ENCODE measurements at regions not wholly inside any gene's neighbourhood (a gene's known extent, or its start where the extent isn't known, plus 50 kb on each side); places are given as distances from the start of the nearest gene placed in this dataset.

DNA sequence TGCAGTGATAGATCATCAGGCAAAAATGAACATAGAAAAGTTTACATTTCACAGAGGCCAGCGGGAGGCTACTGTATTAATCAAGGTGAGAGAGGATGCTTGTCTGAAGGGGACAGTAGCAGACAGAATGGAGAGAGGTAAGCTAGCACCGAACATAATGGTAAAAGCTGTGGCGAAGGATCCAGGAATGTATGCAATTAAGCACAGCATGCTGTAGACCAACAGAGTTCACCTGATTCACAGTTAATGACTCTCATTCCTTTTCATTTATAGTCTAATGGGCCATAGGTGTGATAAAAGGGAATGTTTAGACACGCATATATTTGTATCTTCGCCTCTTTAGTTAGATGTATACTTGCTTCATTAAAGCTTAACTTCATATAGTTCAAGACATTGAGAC, 150.9 kb upstream of the MBL2 start (continued):
- TF ChIP-seq, protein P1, sequence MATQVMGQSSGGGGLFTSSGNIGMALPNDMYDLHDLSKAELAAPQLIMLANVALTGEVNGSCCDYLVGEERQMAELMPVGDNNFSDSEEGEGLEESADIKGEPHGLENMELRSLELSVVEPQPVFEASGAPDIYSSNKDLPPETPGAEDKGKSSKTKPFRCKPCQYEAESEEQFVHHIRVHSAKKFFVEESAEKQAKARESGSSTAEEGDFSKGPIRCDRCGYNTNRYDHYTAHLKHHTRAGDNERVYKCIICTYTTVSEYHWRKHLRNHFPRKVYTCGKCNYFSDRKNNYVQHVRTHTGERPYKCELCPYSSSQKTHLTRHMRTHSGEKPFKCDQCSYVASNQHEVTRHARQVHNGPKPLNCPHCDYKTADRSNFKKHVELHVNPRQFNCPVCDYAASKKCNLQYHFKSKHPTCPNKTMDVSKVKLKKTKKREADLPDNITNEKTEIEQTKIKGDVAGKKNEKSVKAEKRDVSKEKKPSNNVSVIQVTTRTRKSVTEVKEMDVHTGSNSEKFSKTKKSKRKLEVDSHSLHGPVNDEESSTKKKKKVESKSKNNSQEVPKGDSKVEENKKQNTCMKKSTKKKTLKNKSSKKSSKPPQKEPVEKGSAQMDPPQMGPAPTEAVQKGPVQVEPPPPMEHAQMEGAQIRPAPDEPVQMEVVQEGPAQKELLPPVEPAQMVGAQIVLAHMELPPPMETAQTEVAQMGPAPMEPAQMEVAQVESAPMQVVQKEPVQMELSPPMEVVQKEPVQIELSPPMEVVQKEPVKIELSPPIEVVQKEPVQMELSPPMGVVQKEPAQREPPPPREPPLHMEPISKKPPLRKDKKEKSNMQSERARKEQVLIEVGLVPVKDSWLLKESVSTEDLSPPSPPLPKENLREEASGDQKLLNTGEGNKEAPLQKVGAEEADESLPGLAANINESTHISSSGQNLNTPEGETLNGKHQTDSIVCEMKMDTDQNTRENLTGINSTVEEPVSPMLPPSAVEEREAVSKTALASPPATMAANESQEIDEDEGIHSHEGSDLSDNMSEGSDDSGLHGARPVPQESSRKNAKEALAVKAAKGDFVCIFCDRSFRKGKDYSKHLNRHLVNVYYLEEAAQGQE (IDR thresholded peaks at IDR 0.05), result no peak
- TF ChIP-seq POLR2A (IDR thresholded peaks at IDR 0.05; ENCODE audit: low read length) (no peak), FOSL2 (IDR thresholded peaks at IDR 0.05) (no peak), FOSL2 (CRISPR knock-in tag; IDR thresholded peaks at IDR 0.05) (no peak)

GRCh38 chr10:52918714-52919305, 146.2 kb upstream of the MBL2 start:
- DNase-seq (ENCODE audit: low read depth in 1 of 2, low spot score in 1 of 2) (no peak), ATAC-seq (no peak), FAIRE-seq (no peak)
- no peak for TF ChIP-seq KDM1A (IDR thresholded peaks at IDR 0.05; ENCODE audit: low read depth)
- TF ChIP-seq, protein P2, sequence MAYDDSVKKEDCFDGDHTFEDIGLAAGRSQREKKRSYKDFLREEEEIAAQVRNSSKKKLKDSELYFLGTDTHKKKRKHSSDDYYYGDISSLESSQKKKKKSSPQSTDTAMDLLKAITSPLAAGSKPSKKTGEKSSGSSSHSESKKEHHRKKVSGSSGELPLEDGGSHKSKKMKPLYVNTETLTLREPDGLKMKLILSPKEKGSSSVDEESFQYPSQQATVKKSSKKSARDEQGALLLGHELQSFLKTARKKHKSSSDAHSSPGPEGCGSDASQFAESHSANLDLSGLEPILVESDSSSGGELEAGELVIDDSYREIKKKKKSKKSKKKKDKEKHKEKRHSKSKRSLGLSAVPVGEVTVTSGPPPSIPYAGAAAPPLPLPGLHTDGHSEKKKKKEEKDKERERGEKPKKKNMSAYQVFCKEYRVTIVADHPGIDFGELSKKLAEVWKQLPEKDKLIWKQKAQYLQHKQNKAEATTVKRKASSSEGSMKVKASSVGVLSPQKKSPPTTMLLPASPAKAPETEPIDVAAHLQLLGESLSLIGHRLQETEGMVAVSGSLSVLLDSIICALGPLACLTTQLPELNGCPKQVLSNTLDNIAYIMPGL (CRISPR knock-in tag; IDR thresholded peaks at IDR 0.05; ENCODE audit: borderline replicate concordance), result no peak
- TF ChIP-seq HEYL (CRISPR knock-in tag; IDR thresholded peaks at IDR 0.05), result no peak
- no peak for TF ChIP-seq HOXA7 (CRISPR knock-in tag; IDR thresholded peaks at IDR 0.05)
- TF ChIP-seq, protein P3, sequence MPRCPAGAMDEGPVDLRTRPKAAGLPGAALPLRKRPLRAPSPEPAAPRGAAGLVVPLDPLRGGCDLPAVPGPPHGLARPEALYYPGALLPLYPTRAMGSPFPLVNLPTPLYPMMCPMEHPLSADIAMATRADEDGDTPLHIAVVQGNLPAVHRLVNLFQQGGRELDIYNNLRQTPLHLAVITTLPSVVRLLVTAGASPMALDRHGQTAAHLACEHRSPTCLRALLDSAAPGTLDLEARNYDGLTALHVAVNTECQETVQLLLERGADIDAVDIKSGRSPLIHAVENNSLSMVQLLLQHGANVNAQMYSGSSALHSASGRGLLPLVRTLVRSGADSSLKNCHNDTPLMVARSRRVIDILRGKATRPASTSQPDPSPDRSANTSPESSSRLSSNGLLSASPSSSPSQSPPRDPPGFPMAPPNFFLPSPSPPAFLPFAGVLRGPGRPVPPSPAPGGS (IDR thresholded peaks at IDR 0.05), result no peak
- TF ChIP-seq KDM5A (IDR thresholded peaks at IDR 0.05), result no peak
- no peak for TF ChIP-seq E2F6 (IDR thresholded peaks at IDR 0.05; ENCODE audit: borderline replicate concordance, low read depth)
- TF ChIP-seq FOSL2 (IDR thresholded peaks at IDR 0.05), result no peak
- no peak for TF ChIP-seq FOSL2 (CRISPR knock-in tag; IDR thresholded peaks at IDR 0.05)
- no peak for TF ChIP-seq PHF8 (IDR thresholded peaks at IDR 0.05; ENCODE audit: borderline replicate concordance, low read depth)
- no peak for TF ChIP-seq POLR2AphosphoS2 (conservative IDR thresholded peaks at IDR 0.05; ENCODE audit: low read length)
- TF ChIP-seq ESRRA (IDR thresholded peaks at IDR 0.05; ENCODE audit: borderline replicate concordance, low read length), result no peak
- no peak for TF ChIP-seq ZSCAN20 (CRISPR knock-in tag; IDR thresholded peaks at IDR 0.05)
- no peak for TF ChIP-seq MAZ (IDR thresholded peaks at IDR 0.05; ENCODE audit: borderline replicate concordance, low read depth, low read length)
- no peak for TF ChIP-seq RAD21 (conservative IDR thresholded peaks at IDR 0.05 in 1 of 2, IDR thresholded peaks at IDR 0.05 in 1 of 2)
- no peak for TF ChIP-seq NPAS2 (CRISPR knock-in tag; IDR thresholded peaks at IDR 0.05; ENCODE audit: borderline replicate concordance)
- no peak for TF ChIP-seq RCOR1 (IDR thresholded peaks at IDR 0.05; ENCODE audit: low read depth, low read length)
- no peak for TF ChIP-seq TP53 (CRISPR knock-in tag; IDR thresholded peaks at IDR 0.05)
- no peak overlapping the region for H3K4me3 ChIP-seq
- H3K9me3 ChIP-seq, result no peaks in the 10 kb centered on the region
- no peak overlapping the region for H3K27ac ChIP-seq
- POLR2A ChIA-PET, result no interaction called here
- no peak overlapping the region for H3K4me2 ChIP-seq
- CTCF ChIA-PET, result no interaction called here
- no peaks in the 10 kb centered on the region for H3K4me1 ChIP-seq

Data from A549 (cell line).